Esophagus (tissue), 2 donors: ENCODE measurements at regions not wholly inside any gene's neighbourhood (a gene's known extent, or its start where the extent isn't known, plus 50 kb on each side); places are given as distances from the start of the nearest gene placed in this dataset.

Experiments
- H3K27ac ChIP-seq, 2 donors: one replicate each; pipeline ENCODE4 v1.5.1; 2013; ENCODE audit warnings: low read depth in 2 of 2, mild to moderate bottlenecking in 2 of 2, inconsistent platforms in 1 of 2, low read length in 1 of 2, moderate library complexity in 1 of 2
- H3K27me3 ChIP-seq, 2 donors: one replicate each; pipeline ENCODE4 v1.6.1; 2013; ENCODE audit warnings: low read length in 2 of 2, control low read depth in 1 of 2, mild to moderate bottlenecking in 1 of 2; ENCODE audit not compliant: insufficient read depth in 2 of 2, control insufficient read depth in 1 of 2
- H3K36me3 ChIP-seq, 2 donors: one replicate each; pipeline ENCODE4 v1.6.1; 2013; ENCODE audit warnings: low read length in 1 of 2; ENCODE audit not compliant: control insufficient read depth in 2 of 2, insufficient read depth in 2 of 2
- H3K4me1 ChIP-seq, 2 donors: one replicate each; pipeline ENCODE4 v1.6.1; 2013; ENCODE audit warnings: low read length in 1 of 2; ENCODE audit not compliant: control insufficient read depth in 2 of 2, insufficient read depth in 2 of 2
- H3K4me3 ChIP-seq, 2 donors: one replicate each; pipeline ENCODE4 v1.5.1; 2013; ENCODE audit warnings: low read length in 2 of 2, mild to moderate bottlenecking in 2 of 2, low read depth in 1 of 2, moderate library complexity in 1 of 2
- H3K9me3 ChIP-seq, 2 donors: one replicate each; pipeline ENCODE4 v1.6.1; 2013; ENCODE audit warnings: mild to moderate bottlenecking in 2 of 2, low read depth in 1 of 2, low read length in 1 of 2, moderate library complexity in 1 of 2; ENCODE audit not compliant: control insufficient read depth in 2 of 2, insufficient read depth in 1 of 2
- WGBS, 2 donors: extraction: QIAGEN DNeasy Blood & Tissue Kit; methylation state at CpG; one replicate each; pipeline ENCODE4 v1.1.7; 2013; 5-methylcytosine and 5-hydroxymethylcytosine counted together
- donor health status: healthy with polysubstance abuse.
- donor health status: Bipolar disorder and iron deficiency.

GRCh38 chr6:14727494-14728395 is 518.1 kb upstream of the JARID2 start:
- H3K27me3 ChIP-seq = no peaks in the 10 kb centered on the region
- no peaks in the 10 kb centered on the region for H3K4me1 ChIP-seq
- no peak overlapping the region for H3K27ac ChIP-seq
- WGBS, 2 donors = 85 to 92% methylated on average over 7 of the region's 7 CpGs
- no peaks in the 10 kb centered on the region for H3K9me3 ChIP-seq
- no peaks in the 10 kb centered on the region for H3K36me3 ChIP-seq
- no peak overlapping the region for H3K4me3 ChIP-seq

- H3K4me1 ChIP-seq = no peaks in the 10 kb centered on the region
- H3K4me3 ChIP-seq = no peak overlapping the region
- H3K9me3 ChIP-seq = no peaks in the 10 kb centered on the region
- H3K27me3 ChIP-seq = no peaks in the 10 kb centered on the region
- 73 to 78% methylated on average over 10 of the region's 10 CpGs for WGBS, 2 donors
- no peaks in the 10 kb centered on the region for H3K36me3 ChIP-seq
- H3K27ac ChIP-seq = no peak overlapping the region
These were observed 517.4 kb upstream of the JARID2 start for GRCh38 chr6:14728396-14729024.

GRCh38 chr6:14729129-14729871 is 516.6 kb upstream of the JARID2 start:
- no peaks in the 10 kb centered on the region for H3K36me3 ChIP-seq
- no peak overlapping the region for H3K27ac ChIP-seq
- WGBS, 2 donors = 74 to 81% methylated on average over 13 of the region's 13 CpGs
- no peaks in the 10 kb centered on the region for H3K4me1 ChIP-seq
- no peaks in the 10 kb centered on the region for H3K9me3 ChIP-seq
- H3K4me3 ChIP-seq = no peak overlapping the region
- no peaks in the 10 kb centered on the region for H3K27me3 ChIP-seq

GRCh38 chr6:14730654-14731053 is 515.2 kb upstream of the JARID2 start:
- no peaks in the 10 kb centered on the region for H3K9me3 ChIP-seq
- H3K4me1 ChIP-seq = no peaks in the 10 kb centered on the region
- H3K27me3 ChIP-seq = no peaks in the 10 kb centered on the region
- H3K36me3 ChIP-seq = no peaks in the 10 kb centered on the region
- H3K4me3 ChIP-seq = no peak overlapping the region
- H3K27ac ChIP-seq = no peak overlapping the region
- 70 to 74% methylated on average over 9 of the region's 9 CpGs for WGBS, 2 donors

- Histone ChIP-seq H3K4me1 (no peaks in the 10 kb centered on the region), H3K9me3 (no peaks in the 10 kb centered on the region), H3K27me3 (no peaks in the 10 kb centered on the region), H3K36me3 (no peaks in the 10 kb centered on the region), H3K27ac (no peak overlapping the region), H3K4me3 (no peak overlapping the region)
- WGBS, 2 donors = 71 to 86% methylated on average over 1 of the region's 1 CpG
These were observed 514.3 kb upstream of the JARID2 start for GRCh38 chr6:14731611-14732010.

GRCh38 chr6:14732226-14732843 is 513.5 kb upstream of the JARID2 start:
- Histone ChIP-seq H3K9me3 (no peaks in the 10 kb centered on the region), H3K27me3 (no peaks in the 10 kb centered on the region), H3K27ac (peak overlapping the region; percentile 86 to 88), H3K4me3 (no peak overlapping the region), H3K36me3 (no peaks in the 10 kb centered on the region), H3K4me1 (no peaks in the 10 kb centered on the region)
- WGBS, 2 donors = 65 to 74% methylated on average over 4 of the region's 4 CpGs

- WGBS, 2 donors = 48 to 53% methylated on average over 17 of the region's 17 CpGs
- Histone ChIP-seq H3K36me3 (no peaks in the 10 kb centered on the region), H3K4me1 (no peaks in the 10 kb centered on the region), H3K4me3 (no peak overlapping the region), H3K27ac (peak overlapping the region; percentile 86 to 88), H3K27me3 (no peaks in the 10 kb centered on the region), H3K9me3 (no peaks in the 10 kb centered on the region)
These were observed 512.8 kb upstream of the JARID2 start for GRCh38 chr6:14732844-14733757.

- no peaks in the 10 kb centered on the region for H3K27me3 ChIP-seq
- no peak overlapping the region for H3K27ac ChIP-seq
- 91 to 92% methylated on average over 2 of the region's 2 CpGs for WGBS, 2 donors
- no peak overlapping the region for H3K4me3 ChIP-seq
- no peaks in the 10 kb centered on the region for H3K4me1 ChIP-seq
- H3K9me3 ChIP-seq = no peaks in the 10 kb centered on the region
- no peaks in the 10 kb centered on the region for H3K36me3 ChIP-seq
These were observed 511.8 kb upstream of the JARID2 start for GRCh38 chr6:14734052-14734415.
